ENCODE measurements at regions not wholly inside any gene's neighbourhood (a gene's known extent, or its start where the extent isn't known, plus 50 kb on each side); places are given as distances from the start of the nearest gene placed in this dataset.

- no peaks in the 10 kb centered on the region for H3K27me3 ChIP-seq (ENCODE audit: control insufficient read depth in 2 of 2, insufficient read depth in 2 of 2, low read length in 2 of 2)
- no peaks in the 10 kb centered on the region for H4K20me1 ChIP-seq (ENCODE audit: insufficient read depth, low read length)
- no peaks in the 10 kb centered on the region for H3K36me3 Mint-ChIP-seq
- TF ChIP-seq CTCF (IDR thresholded peaks at IDR 0.05), result no peak
- H3K4me2 ChIP-seq (replicated peaks; ENCODE audit: extremely low read depth, low read length, poor library complexity, severe bottlenecking), result no peak overlapping the region
- no peaks in the 10 kb centered on the region for H3K36me3 ChIP-seq (replicated peaks in 1 of 2; ENCODE audit: control insufficient read depth in 1 of 2, insufficient read depth in 2 of 2, low read length in 2 of 2)
- H3K4me3 ChIP-seq (replicated peaks in 1 of 3; ENCODE audit: low read depth in 2 of 3, low read length in 3 of 3), result no peak overlapping the region
- H3K9ac ChIP-seq (ENCODE audit: insufficient read depth, low read length, poor library complexity, severe bottlenecking), result no peak overlapping the region
- no peak overlapping the region for H3K27ac ChIP-seq (ENCODE audit: low read depth in 1 of 2, low read length in 2 of 2)
- H3K27me3 Mint-ChIP-seq (ENCODE audit: low read depth in 3 of 3), result no peaks in the 10 kb centered on the region
- no peak overlapping the region for H3K4me3 Mint-ChIP-seq
- H3K9me3 ChIP-seq (replicated peaks in 1 of 2; ENCODE audit: control insufficient read depth in 1 of 2, insufficient read depth in 1 of 2, low read length in 2 of 2), result no peaks in the 10 kb centered on the region
- peaks cover 11% of the 10 kb centered on the region for H3K4me1 Mint-ChIP-seq
- no CpG with 5 or more reads among the region's 1 CpG for WGBS (ENCODE audit: insufficient coverage)
- intact Hi-C loops (cut with micrococcal nuclease), result no loop called here
- no peaks in the 10 kb centered on the region for H3K79me2 ChIP-seq (ENCODE audit: insufficient read depth, low read length)
- peaks cover 4 to 6% of the 10 kb centered on the region in 2 donors for H3K4me1 ChIP-seq (ENCODE audit: control insufficient read depth in 1 of 2, insufficient read depth in 2 of 2, low read length in 2 of 2)
- peaks cover 0 to 7% (median 0%) of the 10 kb centered on the region in 7 donors for H3K9me3 Mint-ChIP-seq
- no peak for DNase-seq
- no peak overlapping the region for H2AFZ ChIP-seq (ENCODE audit: insufficient read depth, low read depth, low read length, poor library complexity, severe bottlenecking)
- H3K27ac Mint-ChIP-seq, result no peak overlapping the region
Measured at GRCh38 chr12:40615590-40615989, 76.6 kb upstream of the CNTN1 start.

GRCh38 chr12:40616383-40616915 is 75.8 kb upstream of the CNTN1 start:
- peaks cover 11% of the 10 kb centered on the region for H3K4me1 Mint-ChIP-seq
- no peak for TF ChIP-seq CTCF (IDR thresholded peaks at IDR 0.05)
- Histone ChIP-seq H3K79me2 (ENCODE audit: insufficient read depth, low read length) (no peaks in the 10 kb centered on the region), H3K9me3 (replicated peaks in 1 of 2; ENCODE audit: control insufficient read depth in 1 of 2, insufficient read depth in 1 of 2, low read length in 2 of 2) (no peaks in the 10 kb centered on the region), H3K4me3 (replicated peaks in 1 of 3; ENCODE audit: low read depth in 2 of 3, low read length in 3 of 3) (no peak overlapping the region), H4K20me1 (ENCODE audit: insufficient read depth, low read length) (no peaks in the 10 kb centered on the region), H3K27me3 (ENCODE audit: control insufficient read depth in 2 of 2, insufficient read depth in 2 of 2, low read length in 2 of 2) (no peaks in the 10 kb centered on the region), H2AFZ (ENCODE audit: insufficient read depth, low read depth, low read length, poor library complexity, severe bottlenecking) (no peak overlapping the region), H3K27ac (ENCODE audit: low read depth in 1 of 2, low read length in 2 of 2) (no peak overlapping the region), H3K4me2 (replicated peaks; ENCODE audit: extremely low read depth, low read length, poor library complexity, severe bottlenecking) (no peak overlapping the region), H3K36me3 (replicated peaks in 1 of 2; ENCODE audit: control insufficient read depth in 1 of 2, insufficient read depth in 2 of 2, low read length in 2 of 2) (no peaks in the 10 kb centered on the region), H3K4me1 (ENCODE audit: control insufficient read depth in 1 of 2, insufficient read depth in 2 of 2, low read length in 2 of 2) (peaks cover 4 to 6% of the 10 kb centered on the region in 2 donors), H3K9ac (ENCODE audit: insufficient read depth, low read length, poor library complexity, severe bottlenecking) (no peak overlapping the region)
- H3K36me3 Mint-ChIP-seq, result no peaks in the 10 kb centered on the region
- 75% methylated on average over 1 of the region's 4 CpGs for WGBS (ENCODE audit: insufficient coverage)
- no peak overlapping the region for H3K27ac Mint-ChIP-seq
- H3K4me3 Mint-ChIP-seq, result no peak overlapping the region
- no peaks in the 10 kb centered on the region for H3K27me3 Mint-ChIP-seq (ENCODE audit: low read depth in 3 of 3)
- DNase-seq, result no peak
- peaks cover 0 to 6% (median 0%) of the 10 kb centered on the region in 7 donors for H3K9me3 Mint-ChIP-seq
- intact Hi-C loops (cut with micrococcal nuclease), result no loop called here

All from CD14-positive monocyte (primary cell).